ENCODE measurements at regions not wholly inside any gene's neighbourhood (a gene's known extent, or its start where the extent isn't known, plus 50 kb on each side); places are given as distances from the start of the nearest gene placed in this dataset.
"Not testable (repeated sequence)": the region's sequence is repeated elsewhere in the genome, so short reads cannot be mapped to it uniquely, and the experiment has no call there.

DNA sequence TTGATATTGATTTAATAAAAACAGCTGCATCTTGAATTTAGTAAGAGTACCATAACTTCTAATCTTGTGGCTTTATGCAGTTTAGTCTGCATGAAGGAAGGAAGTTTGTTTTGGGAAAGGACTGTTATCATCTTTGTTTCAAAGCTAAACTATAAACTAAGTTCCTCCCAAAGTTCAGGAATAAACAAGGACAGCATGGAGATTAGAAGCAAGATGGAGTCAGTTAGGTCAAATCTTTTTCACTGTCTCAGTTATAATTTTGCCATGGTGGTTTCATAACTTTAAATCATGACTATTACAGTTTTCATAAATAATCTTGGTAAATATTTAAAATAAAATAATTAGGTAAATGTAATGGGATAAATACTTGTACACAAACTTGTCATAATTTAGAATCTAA is 189.9 kb upstream of the ETV3 start:
- Mint-ChIP-seq H3K27me3 (peaks cover 6 to 11% of the 10 kb centered on the region in 2 donors), H3K9me3 (peaks cover 0 to 18% (median 12%) of the 10 kb centered on the region in 8 donors)
- H3K4me1 ChIP-seq (ENCODE audit: insufficient read depth, low read length); POLR2A ChIA-PET (ENCODE audit: partially characterized antibody); H3K27me3 ChIP-seq (ENCODE audit: insufficient read depth, low read length); H3K9me3 ChIP-seq (ENCODE audit: control insufficient read depth in 1 of 2, low read length in 2 of 2); CTCF ChIA-PET (ENCODE audit: partially characterized antibody); H3K27ac ChIP-seq (ENCODE audit: low read depth, low read length); H3K36me3 Mint-ChIP-seq; H3K4me3 ChIP-seq (ENCODE audit: low read length in 2 of 2); H3K4me1 Mint-ChIP-seq; H3K36me3 ChIP-seq (ENCODE audit: insufficient read depth, low read length); H3K4me3 Mint-ChIP-seq; intact Hi-C loops (cut with micrococcal nuclease); H3K27ac Mint-ChIP-seq; DNase-seq: not testable (repeated sequence)

DNA sequence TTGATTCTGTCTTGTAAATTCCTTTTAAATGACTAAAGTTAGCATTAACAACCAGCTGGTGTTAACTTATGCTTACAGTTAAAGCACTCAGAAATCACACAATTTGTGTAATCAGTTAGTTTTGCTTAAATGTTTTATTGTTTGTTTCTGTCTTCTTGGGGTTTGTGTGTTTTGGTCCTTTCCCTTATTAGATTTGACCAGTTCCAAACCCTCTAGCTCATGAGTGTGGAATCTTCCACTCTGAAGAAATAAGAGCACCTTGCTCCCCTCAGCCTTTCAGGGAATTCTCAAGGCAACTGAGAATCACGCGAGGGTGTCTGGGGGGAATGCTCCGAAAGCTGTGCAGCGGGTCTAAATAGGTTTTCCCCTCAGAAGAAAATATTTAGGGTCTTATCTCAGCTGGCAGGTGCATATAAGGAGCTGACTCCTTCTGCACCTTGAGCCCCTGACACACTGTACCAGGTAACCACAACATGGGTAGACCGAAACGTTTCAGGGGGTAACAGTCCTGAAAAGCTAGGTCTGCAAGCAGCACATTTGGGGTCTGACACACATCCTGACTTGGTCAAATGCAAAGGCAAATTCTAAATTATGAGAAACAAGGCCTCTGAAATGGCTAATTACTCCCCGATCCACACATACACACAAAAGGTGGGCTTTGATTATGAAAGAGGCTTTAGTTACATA is 188.1 kb upstream of the ETV3 start:
- H3K4me1 Mint-ChIP-seq = no peaks in the 10 kb centered on the region
- H3K4me3 Mint-ChIP-seq = no peak overlapping the region
- CTCF ChIA-PET (ENCODE audit: partially characterized antibody) = interaction anchor here (1.9 kb wide), 1 partner anchor 44 kb away, joined by 4 read pairs; no protein-coding TSS in a partner anchor
- Histone ChIP-seq H3K27me3 (ENCODE audit: insufficient read depth, low read length) (no peaks in the 10 kb centered on the region), H3K27ac (ENCODE audit: low read depth, low read length) (no peak overlapping the region), H3K36me3 (ENCODE audit: insufficient read depth, low read length) (no peaks in the 10 kb centered on the region), H3K9me3 (ENCODE audit: control insufficient read depth in 1 of 2, low read length in 2 of 2) (no peaks in the 10 kb centered on the region), H3K4me3 (ENCODE audit: low read length in 2 of 2) (no peak overlapping the region), H3K4me1 (ENCODE audit: insufficient read depth, low read length) (no peaks in the 10 kb centered on the region)
- H3K27me3 Mint-ChIP-seq = peaks cover 6 to 8% of the 10 kb centered on the region in 2 donors
- H3K9me3 Mint-ChIP-seq = peaks cover 0 to 18% (median 15%) of the 10 kb centered on the region in 8 donors
- no peak overlapping the region for H3K27ac Mint-ChIP-seq
- H3K36me3 Mint-ChIP-seq = no peaks in the 10 kb centered on the region
- intact Hi-C loops (cut with micrococcal nuclease) = no loop called here
- POLR2A ChIA-PET (ENCODE audit: partially characterized antibody) = no interaction called here
- DNase-seq = no peak

- no peak for DNase-seq
- H3K9me3 ChIP-seq (ENCODE audit: control insufficient read depth in 1 of 2, low read length in 2 of 2) = no peaks in the 10 kb centered on the region
- no peak overlapping the region for H3K27ac ChIP-seq (ENCODE audit: low read depth, low read length)
- Mint-ChIP-seq H3K27ac (no peak overlapping the region), H3K9me3 (peaks cover 0 to 29% (median 20%) of the 10 kb centered on the region in 8 donors), H3K4me1 (no peaks in the 10 kb centered on the region), H3K36me3 (no peaks in the 10 kb centered on the region), H3K27me3 (peaks cover 4 to 7% of the 10 kb centered on the region in 2 donors), H3K4me3 (no peak overlapping the region)
- H3K27me3 ChIP-seq (ENCODE audit: insufficient read depth, low read length) = no peaks in the 10 kb centered on the region
- H3K36me3 ChIP-seq (ENCODE audit: insufficient read depth, low read length) = no peaks in the 10 kb centered on the region
- H3K4me3 ChIP-seq (ENCODE audit: low read length in 2 of 2) = no peak overlapping the region
- no peaks in the 10 kb centered on the region for H3K4me1 ChIP-seq (ENCODE audit: insufficient read depth, low read length)
- CTCF ChIA-PET (ENCODE audit: partially characterized antibody) = interaction anchor here (1.9 kb wide), 1 partner anchor 45 kb away, joined by 4 read pairs; no protein-coding TSS in a partner anchor
- intact Hi-C loops (cut with micrococcal nuclease) = no loop called here
- POLR2A ChIA-PET (ENCODE audit: partially characterized antibody) = no interaction called here
Observed at GRCh38 chr1:157325220-157325619, 187.0 kb upstream of the ETV3 start.

- H3K36me3 ChIP-seq (ENCODE audit: insufficient read depth, low read length); DNase-seq; H3K4me1 Mint-ChIP-seq; H3K4me3 ChIP-seq (ENCODE audit: low read length in 2 of 2); H3K36me3 Mint-ChIP-seq; H3K27me3 Mint-ChIP-seq; H3K27ac Mint-ChIP-seq; H3K4me1 ChIP-seq (ENCODE audit: insufficient read depth, low read length); H3K27ac ChIP-seq (ENCODE audit: low read depth, low read length); intact Hi-C loops (cut with micrococcal nuclease); H3K9me3 ChIP-seq (ENCODE audit: control insufficient read depth in 1 of 2, low read length in 2 of 2); CTCF ChIA-PET (ENCODE audit: partially characterized antibody); H3K27me3 ChIP-seq (ENCODE audit: insufficient read depth, low read length); H3K4me3 Mint-ChIP-seq; POLR2A ChIA-PET (ENCODE audit: partially characterized antibody): not testable (repeated sequence)
- H3K9me3 Mint-ChIP-seq = peaks cover 0 to 54% (median 43%) of the 10 kb centered on the region in 8 donors
Observed at GRCh38 chr1:157321972-157322371, 183.8 kb upstream of the ETV3 start.

- no peaks in the 10 kb centered on the region for H3K27me3 ChIP-seq (ENCODE audit: insufficient read depth, low read length)
- DNase-seq = no peak
- intact Hi-C loops (cut with micrococcal nuclease) = no loop called here
- Mint-ChIP-seq H3K9me3 (peaks cover 0 to 64% (median 55%) of the 10 kb centered on the region in 8 donors), H3K4me1 (no peaks in the 10 kb centered on the region), H3K27me3 (peaks cover 9 to 11% of the 10 kb centered on the region in 2 donors), H3K4me3 (no peak overlapping the region), H3K36me3 (peaks cover 0 to 1% of the 10 kb centered on the region in 2 donors), H3K27ac (no peak overlapping the region)
- peaks cover 0 to 3% of the 10 kb centered on the region in 2 donors for H3K9me3 ChIP-seq (ENCODE audit: control insufficient read depth in 1 of 2, low read length in 2 of 2)
- H3K4me3 ChIP-seq (ENCODE audit: low read length in 2 of 2) = no peak overlapping the region
- H3K4me1 ChIP-seq (ENCODE audit: insufficient read depth, low read length) = no peaks in the 10 kb centered on the region
- no peaks in the 10 kb centered on the region for H3K36me3 ChIP-seq (ENCODE audit: insufficient read depth, low read length)
- POLR2A ChIA-PET (ENCODE audit: partially characterized antibody) = no interaction called here
- H3K27ac ChIP-seq (ENCODE audit: low read depth, low read length) = no peak overlapping the region
- CTCF ChIA-PET (ENCODE audit: partially characterized antibody) = no interaction called here
Observed at GRCh38 chr1:157319567-157319966, 181.4 kb upstream of the ETV3 start.

DNA sequence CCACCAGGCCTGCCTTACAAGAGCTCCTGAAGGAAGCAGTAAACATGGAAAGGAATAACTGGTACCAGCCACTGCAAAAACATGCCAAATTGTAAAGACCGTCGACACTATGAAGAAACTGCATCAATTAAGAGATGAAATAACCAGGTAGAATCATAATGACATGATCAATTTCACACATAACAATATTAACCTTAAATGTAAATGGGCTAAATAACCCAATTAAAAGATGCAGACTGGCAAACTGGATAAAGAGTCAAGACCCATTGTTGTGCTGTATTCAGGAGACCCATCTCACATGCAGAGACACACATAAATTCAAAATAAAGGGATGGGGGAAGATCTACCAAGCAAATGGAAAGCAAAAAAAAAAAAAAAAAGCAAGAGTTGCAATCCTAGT is 179.0 kb upstream of the ETV3 start:
- peaks cover 0 to 61% (median 54%) of the 10 kb centered on the region in 8 donors for H3K9me3 Mint-ChIP-seq
- H3K36me3 ChIP-seq (ENCODE audit: insufficient read depth, low read length); H3K27me3 ChIP-seq (ENCODE audit: insufficient read depth, low read length); H3K36me3 Mint-ChIP-seq; CTCF ChIA-PET (ENCODE audit: partially characterized antibody); H3K4me3 Mint-ChIP-seq; DNase-seq; H3K27ac ChIP-seq (ENCODE audit: low read depth, low read length); H3K4me3 ChIP-seq (ENCODE audit: low read length in 2 of 2); H3K4me1 ChIP-seq (ENCODE audit: insufficient read depth, low read length); H3K9me3 ChIP-seq (ENCODE audit: control insufficient read depth in 1 of 2, low read length in 2 of 2); intact Hi-C loops (cut with micrococcal nuclease); POLR2A ChIA-PET (ENCODE audit: partially characterized antibody); H3K4me1 Mint-ChIP-seq: not testable (repeated sequence)
- peak overlapping the region in 1 of 7 donors; percentile 45 for H3K27ac Mint-ChIP-seq
- peaks cover 21 to 23% of the 10 kb centered on the region in 2 donors for H3K27me3 Mint-ChIP-seq

GRCh38 chr1:157315544-157315943 is 177.3 kb upstream of the ETV3 start:
- DNase-seq = no peak
- Mint-ChIP-seq H3K36me3 (peaks cover 0 to 1% of the 10 kb centered on the region in 2 donors), H3K27ac (no peak overlapping the region), H3K4me1 (no peaks in the 10 kb centered on the region), H3K27me3 (peaks cover 24 to 26% of the 10 kb centered on the region in 2 donors), H3K9me3 (peaks cover 0 to 55% (median 45%) of the 10 kb centered on the region in 8 donors), H3K4me3 (no peak overlapping the region)
- Histone ChIP-seq H3K27me3 (ENCODE audit: insufficient read depth, low read length) (no peaks in the 10 kb centered on the region), H3K27ac (ENCODE audit: low read depth, low read length) (no peak overlapping the region), H3K4me3 (ENCODE audit: low read length in 2 of 2) (no peak overlapping the region), H3K9me3 (ENCODE audit: control insufficient read depth in 1 of 2, low read length in 2 of 2) (peaks cover 0 to 3% of the 10 kb centered on the region in 2 donors), H3K4me1 (ENCODE audit: insufficient read depth, low read length) (no peaks in the 10 kb centered on the region), H3K36me3 (ENCODE audit: insufficient read depth, low read length) (no peaks in the 10 kb centered on the region)
- CTCF ChIA-PET (ENCODE audit: partially characterized antibody) = no interaction called here
- intact Hi-C loops (cut with micrococcal nuclease) = no loop called here
- POLR2A ChIA-PET (ENCODE audit: partially characterized antibody) = no interaction called here

Measured in CD4-positive, alpha-beta memory T cell (primary cell).